HG02852 (cell line): ENCODE measurements at regions not wholly inside any gene's neighbourhood (a gene's known extent, or its start where the extent isn't known, plus 50 kb on each side); places are given as distances from the start of the nearest gene placed in this dataset.

Source experiments
- ATAC-seq: cut with Tn5 transposase; IDR thresholded peaks from one replicate; pipeline ENCODE4 v1.9.1; 2021; ENCODE audit warnings: mild to moderate bottlenecking, moderate library complexity; ENCODE audit not compliant: unreplicated experiment

DNA sequence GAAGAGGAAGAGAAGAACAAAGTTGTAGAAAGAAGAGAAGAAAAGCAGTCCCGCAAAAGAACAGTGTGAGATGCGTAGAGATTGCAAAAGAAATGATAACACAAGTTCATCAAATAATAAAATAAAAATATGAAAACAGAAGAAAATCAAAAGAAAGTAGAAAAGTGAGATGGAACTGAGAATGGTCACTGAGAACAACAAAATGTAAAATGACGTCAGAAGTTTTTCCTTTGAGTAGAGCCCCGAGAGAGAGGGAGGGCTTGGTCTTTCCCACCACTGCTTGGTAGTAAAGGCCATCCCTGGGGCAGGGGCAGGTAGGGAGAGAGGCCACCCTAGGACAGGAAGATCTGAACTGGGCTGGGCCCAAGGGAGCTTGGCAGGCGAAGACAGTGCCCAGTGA is 533.7 kb downstream of the QKI start:
- ATAC-seq: no peak

DNA sequence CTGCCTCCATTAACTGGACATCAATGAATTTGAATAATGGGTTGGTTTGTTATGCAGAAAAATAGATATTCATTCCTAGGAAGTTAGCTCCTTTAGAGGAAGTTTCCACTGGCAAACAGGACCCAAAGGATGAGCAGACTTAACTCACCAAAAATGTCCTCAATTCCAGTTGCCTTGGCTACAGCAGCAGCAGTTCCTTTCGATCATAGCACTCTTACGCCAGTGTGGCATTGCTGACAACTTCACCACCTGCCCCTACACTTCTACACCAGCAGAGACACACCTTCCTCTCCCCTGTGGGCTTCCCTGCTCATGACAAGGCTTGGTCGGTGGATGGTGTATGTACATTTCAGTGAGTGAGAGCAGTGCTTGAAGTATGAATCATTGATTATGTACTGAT is 532.8 kb downstream of the QKI start:
- ATAC-seq: no peak

DNA sequence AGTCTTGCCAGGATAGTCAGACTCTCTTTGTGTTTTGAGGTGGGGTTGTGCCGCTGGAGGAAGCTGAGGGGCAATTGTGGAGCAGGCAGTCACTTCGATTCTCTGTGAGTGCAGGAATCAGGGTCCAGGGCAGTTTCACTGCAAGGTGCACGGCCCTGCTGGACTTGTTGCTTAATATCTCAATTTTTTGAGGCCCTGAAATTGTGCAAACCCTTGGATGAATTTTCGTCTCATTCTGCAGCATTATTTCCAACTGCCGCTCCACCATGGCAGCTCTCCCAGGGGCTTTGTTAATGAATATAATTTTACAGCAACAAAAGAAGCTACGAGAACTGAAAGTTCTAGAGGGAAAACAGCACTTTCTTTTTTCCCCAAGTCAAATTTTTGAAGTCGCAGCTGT is 531.9 kb downstream of the QKI start:
- ATAC-seq: no peak

DNA sequence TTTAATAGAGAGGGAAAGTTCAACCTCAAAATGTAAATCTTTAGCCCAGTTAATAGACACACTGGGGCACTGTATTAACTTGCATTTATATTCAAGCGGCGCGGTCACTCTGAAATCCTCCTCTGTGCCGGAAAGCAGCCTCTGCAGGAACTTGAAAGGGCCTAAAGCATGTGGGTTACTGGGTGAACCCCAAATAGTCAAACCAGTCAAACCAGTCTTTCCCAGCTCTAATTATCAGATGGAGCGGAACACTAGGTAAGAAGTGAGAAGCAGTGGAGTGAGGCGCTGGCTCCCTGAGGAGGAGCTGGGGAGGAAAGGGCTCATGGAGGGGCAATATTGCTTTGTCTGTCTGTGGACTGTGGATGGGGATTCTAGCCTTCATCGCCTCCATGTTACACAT is 531.3 kb downstream of the QKI start:
- ATAC-seq: no peak

DNA sequence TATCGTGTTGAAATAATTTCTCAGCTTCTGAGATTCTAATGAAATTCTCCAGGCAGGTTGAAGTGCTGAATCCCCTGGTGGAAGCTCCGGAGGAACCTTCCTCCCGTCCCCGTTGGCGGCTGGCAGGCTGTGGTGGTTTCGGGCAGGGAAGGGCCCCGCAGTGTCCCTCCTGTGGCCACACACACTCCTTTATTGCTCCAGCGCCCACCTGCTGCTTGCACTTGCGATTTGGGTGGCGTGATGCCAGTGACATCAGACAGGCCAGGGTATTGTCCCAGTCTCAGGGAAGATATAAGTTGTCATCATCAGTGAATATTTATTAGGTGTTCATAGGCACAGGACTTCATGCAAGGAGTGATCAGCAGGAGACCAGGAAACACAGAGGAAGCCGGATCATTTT is 530.4 kb downstream of the QKI start:
- ATAC-seq: no peak

DNA sequence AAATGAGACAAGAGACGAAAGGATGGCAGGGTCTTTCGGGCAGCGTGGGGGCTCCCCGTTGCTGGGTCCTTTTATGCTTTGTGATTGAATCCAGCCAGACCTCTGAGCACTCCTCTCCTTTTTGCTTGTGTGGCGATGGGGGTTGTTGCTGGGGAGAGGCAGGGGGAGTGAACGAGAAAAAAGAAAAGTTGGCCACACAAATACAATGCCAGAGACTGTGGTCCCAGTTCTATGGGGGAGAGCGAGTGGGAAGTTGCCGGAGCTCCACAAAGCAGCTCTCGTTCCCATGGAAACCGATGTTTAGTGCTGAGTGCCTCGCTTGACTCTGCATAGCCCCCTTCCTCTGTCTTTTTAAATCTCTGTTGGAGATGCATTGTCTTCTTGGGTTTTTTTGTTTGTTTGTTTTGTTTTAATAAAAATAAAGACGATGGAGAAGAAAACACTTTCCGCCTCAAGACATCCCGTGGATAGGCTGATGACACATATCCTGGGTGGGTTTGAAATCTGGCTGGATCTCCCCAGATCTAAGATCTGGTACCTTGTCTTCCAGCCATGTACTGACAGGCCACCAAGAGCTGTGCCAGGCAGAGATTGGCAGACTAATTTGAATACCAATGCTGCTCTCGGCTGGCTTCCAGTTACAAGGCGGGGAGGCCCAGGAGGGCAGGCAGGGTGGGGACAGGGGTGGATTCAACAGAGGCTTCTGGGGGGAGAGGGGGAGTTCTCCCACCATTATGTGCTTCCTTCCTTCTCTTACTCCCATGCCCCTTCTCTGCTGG is 529.3 kb downstream of the QKI start:
- ATAC-seq: no peak

DNA sequence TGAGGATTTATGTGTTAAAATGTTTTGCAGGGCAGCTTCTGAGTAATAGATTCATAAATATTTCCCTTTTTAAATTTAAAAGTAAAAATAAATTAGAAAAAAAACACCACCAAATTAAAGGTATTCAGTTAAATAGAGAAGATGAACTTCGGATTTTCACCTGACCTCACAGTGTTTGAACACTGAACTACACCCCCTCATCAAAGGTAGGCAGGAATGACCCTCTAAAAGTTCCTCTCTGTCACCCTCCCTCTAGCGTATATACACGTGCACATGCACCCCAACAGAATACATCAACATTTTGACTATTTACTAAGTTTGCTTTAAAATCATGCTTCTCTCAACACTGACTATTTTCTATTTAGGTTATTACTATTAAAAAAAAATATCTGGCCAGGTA is 528.3 kb downstream of the QKI start:
- ATAC-seq: no peak

DNA sequence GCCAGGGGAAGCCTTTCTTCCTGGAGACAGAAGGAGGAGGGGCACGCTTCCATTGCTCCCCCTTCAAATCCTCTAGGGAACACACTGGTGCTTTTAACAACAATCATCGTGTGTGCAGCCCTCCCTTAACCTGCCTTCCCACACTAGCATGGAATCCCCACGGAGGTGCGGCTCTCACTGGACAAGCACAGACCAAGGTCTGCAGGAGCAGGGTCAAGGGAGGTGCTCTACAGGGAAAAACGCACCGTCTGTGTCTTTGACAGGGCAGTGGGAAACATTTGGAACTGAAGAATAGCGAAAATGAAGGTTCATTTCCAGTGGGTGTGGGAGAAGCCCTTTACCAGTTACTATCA is 527.1 kb downstream of the QKI start:
- ATAC-seq: no peak

DNA sequence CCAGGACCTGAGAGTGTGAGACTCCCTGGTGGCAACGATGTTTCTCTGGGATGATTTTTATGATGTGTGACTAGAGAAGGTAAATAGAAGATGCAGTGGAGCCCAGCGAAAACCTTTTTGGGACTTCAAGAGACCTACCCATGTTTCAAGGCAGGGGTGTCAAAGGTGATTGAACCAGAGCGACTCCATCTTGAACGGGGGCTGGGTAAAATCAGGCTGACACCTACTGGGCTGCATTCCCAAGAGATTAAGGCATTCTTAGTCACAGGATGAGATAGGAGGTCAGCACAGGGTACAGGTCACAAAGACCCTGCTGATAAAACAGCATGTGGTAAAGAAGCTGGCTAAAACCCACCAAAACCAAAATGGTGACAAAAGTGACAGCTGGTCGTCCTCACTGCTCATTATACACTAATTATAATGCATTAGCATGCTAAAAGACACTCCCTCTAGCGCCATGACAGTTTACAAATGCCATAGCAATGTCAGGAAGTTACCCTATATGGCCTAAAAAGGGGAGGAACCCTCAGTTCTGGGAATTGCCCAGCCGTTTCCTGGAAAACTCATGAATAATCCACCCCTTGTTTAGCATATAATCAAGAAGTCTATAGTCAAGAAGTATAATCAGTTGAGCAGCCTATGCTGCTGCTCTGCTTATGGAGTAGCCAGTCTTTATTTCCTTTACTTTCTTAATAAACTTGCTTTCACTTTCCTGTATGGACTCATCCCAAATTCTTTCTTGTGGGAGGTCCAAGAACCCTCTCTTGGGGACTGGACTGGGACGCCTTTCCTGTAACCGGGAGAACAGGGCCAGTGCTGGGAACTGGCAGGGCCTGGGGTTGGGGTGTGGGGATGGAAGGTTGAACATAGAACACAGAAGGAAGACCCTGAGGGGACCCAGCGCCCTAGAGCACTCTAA is 526.4 kb downstream of the QKI start:
- no peak for ATAC-seq

DNA sequence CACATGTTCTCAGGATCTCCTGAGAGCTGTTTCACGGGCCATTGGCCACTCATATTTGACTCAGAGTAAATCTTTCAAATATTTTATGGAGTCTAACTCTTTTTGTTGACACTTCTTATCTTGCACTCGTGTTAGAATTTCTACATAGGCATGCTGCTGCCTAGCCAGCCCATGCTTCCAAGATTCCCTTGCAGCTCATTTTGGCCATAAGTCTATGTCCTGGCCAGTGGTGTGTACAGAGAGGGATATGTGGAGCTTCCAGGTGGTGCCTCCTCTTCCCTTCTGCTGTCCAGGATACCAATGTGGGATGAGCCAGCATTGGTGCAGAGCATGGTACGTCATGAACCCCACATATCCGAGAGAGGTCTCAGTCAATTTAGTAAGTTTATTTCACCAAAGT is 522.6 kb downstream of the QKI start:
- ATAC-seq: no peak

DNA sequence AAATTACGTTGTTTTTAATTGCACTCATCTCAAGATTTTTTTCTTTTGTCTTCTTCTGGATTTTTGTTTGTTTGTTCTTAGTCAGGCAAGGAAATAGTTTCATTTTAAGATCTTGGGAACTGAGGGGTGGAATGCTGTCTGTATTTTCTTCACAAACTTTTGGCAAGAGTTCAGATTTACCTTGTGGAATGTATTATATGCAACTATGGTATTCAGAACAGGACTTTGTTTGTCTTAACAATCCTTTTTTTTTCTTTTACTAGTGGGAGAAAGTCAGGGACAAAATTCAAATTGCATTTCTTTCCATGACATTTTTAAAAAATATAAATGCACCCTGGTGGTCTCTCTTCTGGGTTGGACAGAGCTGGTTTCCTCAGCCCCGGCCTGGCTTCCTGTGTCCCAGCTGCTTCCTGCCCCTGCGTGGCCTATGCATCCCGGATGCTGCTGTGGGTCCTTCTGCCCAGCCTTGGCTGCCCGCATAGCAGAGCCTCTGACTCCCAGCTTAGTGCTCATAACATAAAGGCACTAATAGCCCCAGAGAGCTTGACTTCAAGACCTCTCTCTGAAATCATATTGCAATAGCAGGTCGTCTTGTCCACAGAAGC is 520.7 kb downstream of the QKI start:
- no peak for ATAC-seq

DNA sequence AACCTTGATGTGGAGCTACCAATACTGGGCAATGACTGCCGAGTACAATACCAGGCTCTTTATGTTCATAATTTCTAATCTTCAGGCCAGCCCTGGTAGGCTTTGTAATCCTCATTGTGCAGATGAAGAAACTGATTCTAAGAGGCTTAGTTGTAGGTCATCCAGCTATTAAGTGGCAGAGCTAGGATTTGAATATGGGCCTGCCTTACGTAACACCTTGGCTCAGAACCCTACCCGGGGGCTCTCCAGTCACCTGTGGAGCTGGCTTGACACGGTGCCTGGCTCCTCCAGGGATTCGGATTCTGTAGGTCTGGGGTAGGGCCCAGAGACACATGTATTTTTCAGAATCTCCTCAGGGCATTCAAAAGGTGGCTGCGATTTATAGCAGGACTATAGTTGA is 515.5 kb downstream of the QKI start:
- ATAC-seq: no peak

DNA sequence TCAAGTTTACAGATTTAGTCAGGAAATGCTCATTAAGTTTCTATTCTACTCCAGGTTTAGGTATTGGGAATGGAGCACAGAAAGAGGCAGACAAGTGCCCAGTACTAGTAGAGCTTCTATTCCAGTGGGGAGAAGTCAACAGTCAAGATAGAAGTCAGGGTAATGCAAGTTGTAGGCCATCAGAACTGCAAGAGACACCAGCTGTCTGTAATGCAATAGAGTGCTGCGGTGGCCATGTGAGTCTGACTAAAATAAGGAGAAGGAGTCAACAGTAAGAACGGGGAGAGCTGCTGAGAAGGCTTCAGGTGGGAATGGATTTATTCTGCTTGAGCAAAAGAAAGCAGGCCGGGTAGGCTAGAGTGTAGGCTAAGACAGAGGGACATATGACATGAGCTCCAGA is 515.0 kb downstream of the QKI start:
- no peak for ATAC-seq

DNA sequence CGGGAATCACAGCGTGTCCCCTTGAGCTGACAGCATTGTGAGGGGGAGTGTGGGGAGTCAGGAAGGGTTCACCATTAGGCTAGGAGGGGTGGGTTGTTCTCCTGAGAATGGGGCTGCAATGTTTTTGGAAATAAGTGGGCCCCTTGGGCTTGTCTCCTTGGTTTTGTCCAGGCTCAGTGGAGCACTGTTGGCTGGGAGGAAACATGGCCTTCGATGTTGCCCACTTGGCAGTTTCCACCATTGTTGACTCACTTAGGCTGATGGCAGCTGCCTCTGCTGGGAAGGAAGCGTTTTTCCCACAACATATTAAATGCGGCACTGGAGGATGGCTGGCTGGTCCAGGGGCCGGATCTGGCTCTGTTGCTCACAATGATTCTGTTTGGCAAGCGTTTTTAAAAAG is 512.1 kb downstream of the QKI start:
- ATAC-seq: no peak

DNA sequence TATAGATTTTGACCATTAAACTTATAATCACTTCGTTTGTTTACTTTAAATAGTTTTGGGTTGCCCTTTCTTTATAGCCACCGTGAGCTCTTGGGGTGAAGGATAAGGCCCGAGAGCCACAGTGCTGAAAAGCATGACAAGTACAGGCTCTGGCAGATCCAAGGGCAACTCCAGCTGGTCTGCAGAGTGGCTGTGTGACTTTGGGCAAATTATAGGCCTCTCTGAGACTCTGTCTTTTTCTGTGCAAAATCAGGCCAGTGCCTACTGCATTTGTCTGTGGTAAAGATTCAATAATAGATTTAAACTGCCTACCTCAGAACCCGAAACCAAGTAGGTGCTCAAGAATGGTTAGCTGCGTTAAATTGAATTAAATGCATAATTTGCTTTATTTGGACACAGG is 511.3 kb downstream of the QKI start:
- no peak for ATAC-seq

DNA sequence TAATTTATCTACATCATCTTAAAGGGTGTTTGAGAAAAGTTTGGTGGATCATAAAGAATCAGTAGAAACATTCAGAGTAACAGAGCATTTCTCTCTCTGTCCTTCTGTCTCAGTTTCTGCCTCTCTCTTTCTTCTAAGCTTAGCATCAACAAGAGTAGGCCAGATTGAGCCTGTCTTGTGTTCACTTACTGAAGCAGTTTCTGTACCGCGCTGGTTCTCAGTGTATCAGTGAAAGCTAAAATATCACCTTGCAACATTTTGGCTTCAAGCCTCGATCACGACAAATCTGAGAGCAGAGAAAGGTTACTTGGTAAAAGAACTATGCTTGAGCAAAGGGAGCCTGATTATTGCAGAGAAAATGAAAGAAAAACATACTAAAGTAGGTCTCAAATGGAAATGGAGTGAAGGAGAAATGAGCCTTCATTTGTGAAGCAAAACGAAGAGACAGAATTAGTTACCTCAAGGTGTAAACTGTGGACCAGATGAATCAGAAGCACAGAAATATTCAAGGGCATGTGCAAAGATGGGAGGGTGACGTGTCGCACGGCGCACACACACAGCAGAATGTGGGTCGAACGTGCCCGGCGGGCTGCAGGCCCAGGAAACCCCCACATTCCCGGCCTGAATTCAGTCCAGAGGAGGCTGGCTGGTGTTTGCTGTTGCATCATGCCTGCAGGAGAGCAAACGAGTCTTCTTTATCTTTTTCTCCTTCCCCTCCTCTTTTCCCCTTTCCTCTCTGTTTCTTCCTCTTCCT is 509.3 kb downstream of the QKI start:
- no peak for ATAC-seq

DNA sequence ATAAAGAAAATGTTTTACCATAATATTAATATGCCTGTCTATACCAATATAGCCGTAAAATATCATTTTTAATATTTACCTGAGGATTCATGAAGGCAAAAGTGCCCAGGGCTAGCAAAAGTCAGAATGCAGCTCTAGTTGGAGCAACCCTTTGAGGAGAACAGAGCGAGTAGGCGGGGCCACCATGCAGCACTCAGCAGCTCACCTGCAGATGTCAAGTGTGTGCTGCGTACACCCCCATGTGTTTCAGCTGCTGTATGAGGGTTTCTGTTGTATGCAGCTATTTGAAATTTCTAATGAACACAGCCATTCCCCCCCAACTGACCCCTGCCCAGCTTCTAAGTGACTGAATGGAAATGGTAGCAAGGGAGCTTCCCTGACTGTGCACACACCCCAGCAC is 508.0 kb downstream of the QKI start:
- no peak for ATAC-seq

DNA sequence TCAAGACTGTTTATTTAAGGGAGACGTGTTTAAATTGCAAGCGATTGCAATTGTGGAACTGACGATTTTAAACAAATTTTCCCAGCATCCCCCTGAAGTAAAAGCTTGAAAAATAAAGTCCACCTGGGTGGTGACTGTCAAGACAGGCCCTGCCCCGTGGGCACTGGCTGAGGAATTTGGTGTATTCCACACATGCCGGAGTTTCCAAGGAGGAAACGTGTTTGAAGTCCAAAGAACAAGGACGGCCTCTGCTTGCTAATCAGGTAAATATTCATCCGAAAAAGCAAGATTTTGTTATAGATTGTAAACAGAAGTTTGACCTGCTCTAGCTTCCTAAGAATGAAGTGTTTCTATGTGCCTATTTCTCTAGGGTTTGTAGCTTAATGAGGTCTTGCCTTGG is 505.1 kb downstream of the QKI start:
- no peak for ATAC-seq

DNA sequence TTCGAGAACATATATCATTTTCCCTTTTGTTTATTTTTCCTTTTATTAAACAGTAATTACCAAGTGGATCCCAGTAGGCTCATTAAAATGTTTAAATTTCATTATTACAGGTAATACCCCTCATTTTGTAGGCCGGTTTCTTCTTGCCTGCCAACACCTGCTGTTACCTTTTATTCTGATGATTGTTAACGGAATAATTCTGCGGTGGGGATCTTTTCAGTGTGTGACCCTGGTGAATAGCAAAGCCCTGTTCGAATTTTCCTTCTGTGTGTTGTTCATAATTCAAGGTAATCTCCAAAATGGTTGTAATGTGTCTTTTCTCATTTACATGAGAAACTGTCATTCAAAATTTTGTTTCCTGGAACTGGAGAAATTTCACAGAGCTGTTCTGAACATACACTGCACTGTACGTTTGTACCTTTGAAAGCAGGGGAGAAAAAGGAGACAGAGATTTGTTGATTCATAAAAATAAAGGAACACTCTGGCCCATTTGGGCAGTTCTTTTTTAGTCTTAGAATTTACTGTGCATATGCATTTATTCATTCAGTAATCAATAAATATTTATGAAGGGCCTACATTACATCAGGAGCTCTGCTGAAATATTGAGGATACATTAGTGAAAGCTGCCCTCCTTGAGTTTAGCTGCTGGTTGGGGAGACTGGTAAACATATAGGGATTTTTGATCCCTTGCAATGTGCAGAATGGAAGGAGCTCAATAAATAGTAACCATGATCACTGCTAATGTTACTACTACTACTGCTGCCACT is 502.0 kb downstream of the QKI start:
- ATAC-seq: no peak

DNA sequence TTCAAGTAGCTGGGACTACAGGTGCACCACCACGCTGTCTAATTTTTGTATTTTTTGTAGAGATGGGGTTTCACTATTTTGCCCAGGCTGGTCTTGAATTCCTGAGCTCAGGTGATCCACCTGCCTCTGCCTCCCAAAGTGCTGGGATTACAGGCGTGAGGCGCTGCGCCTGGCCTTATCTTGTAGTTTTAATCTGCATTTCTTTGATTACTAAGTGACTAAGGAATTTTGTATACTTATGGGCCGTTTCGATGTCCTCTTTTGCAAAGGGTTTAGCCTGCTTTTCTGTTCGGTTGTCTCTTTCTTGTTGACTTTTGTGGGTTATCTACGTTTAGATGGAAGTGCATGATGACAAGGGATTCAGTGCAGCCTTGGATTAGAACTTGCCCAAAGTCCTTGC is 500.6 kb downstream of the QKI start:
- ATAC-seq: no peak

DNA sequence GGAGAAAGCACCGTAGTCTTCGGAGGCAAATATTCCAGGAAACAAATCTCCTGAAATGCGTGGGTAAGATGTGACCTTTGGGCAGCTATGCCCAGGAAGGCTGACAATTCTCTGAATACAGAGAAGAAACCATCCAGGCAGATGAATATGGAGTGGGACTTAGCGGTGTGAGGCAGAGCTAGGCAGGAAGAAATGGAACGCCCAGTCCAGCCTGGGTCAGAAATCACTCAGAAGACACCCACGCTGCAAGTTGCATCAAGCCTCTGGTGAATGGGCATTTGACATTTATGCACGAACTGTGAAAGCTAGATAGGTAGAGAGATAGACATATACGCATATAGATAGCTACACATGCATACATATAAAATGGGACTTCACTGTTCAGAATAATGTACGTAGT is 498.5 kb downstream of the QKI start:
- no peak for ATAC-seq
